Testis (tissue), 2 donors: ENCODE measurements at regions not wholly inside any gene's neighbourhood (a gene's known extent, or its start where the extent isn't known, plus 50 kb on each side); places are given as distances from the start of the nearest gene placed in this dataset.

Source experiments
- DNase-seq: peaks from one replicate; pipeline ENCODE4 v3.0.0-alpha.2; 2019
- H3K27ac ChIP-seq, 2 donors: fragments of 200-600 bp; sonication (generic); one replicate each; pipeline ENCODE4 v1.5.1; 2019
- H3K27me3 ChIP-seq: fragments of 200-600 bp; sonication (generic); one replicate; pipeline ENCODE4 v1.5.1; 2019
- H3K36me3 ChIP-seq: fragments of 200-600 bp; sonication (generic); one replicate; pipeline ENCODE4 v1.5.1; 2017; ENCODE audit warnings: low read depth; ENCODE audit errors: missing control alignments
- H3K4me1 ChIP-seq: fragments of 200-600 bp; sonication (generic); one replicate; pipeline ENCODE4 v1.5.1; 2019
- H3K4me3 ChIP-seq, 2 donors: fragments of 200-600 bp; sonication (generic); one replicate each; pipeline ENCODE4 v1.5.1; 2017 to 2019
- H3K9me3 ChIP-seq: fragments of 200-600 bp; sonication (generic); one replicate; pipeline ENCODE4 v1.5.1; 2017
- CTCF ChIP-seq, 3 experiments: fragments of 450-650 bp in 2 of 3; fragments of 200-600 bp in 1 of 3; sonication (generic) in 1 of 3; IDR thresholded peaks; one replicate each; pipeline ENCODE4 v1.5.1; 2016 to 2019; ENCODE audit warnings: antibody characterized with exemption in 3 of 3, mild to moderate bottlenecking in 2 of 3, moderate library complexity in 1 of 3
- POLR2A ChIP-seq: fragments of 450-650 bp; IDR thresholded peaks from one replicate; pipeline ENCODE4 v1.6.1; 2017; ENCODE audit warnings: antibody characterized with exemption, mild to moderate bottlenecking, moderate library complexity
- WGBS, 2 donors: methylation state at CpG; one replicate each; pipeline ENCODE4 v1.1.5; 2018; 5-methylcytosine and 5-hydroxymethylcytosine counted together
- intact Hi-C: fragments of 100-400 bp; cut with DNase I; formaldehyde crosslinking; loops from one replicate; pipeline ENCODE4 v1.15.1; 2023; ENCODE audit warnings: low total_unique reads

GRCh38 chr7:13682626-13683025, 306.8 kb downstream of the ETV1 start:
- no peak for DNase-seq
- no peak overlapping the region for H3K4me3 ChIP-seq
- H3K27me3 ChIP-seq: no peaks in the 10 kb centered on the region
- intact Hi-C loops: no loop called here
- 61 to 88% methylated on average over 1 of the region's 1 CpG for WGBS, 2 donors
- no peaks in the 10 kb centered on the region for H3K9me3 ChIP-seq
- H3K36me3 ChIP-seq: no peaks in the 10 kb centered on the region
- TF ChIP-seq POLR2A: no peak
- TF ChIP-seq CTCF (IDR thresholded peaks at IDR 0.05): no peak
- no peaks in the 10 kb centered on the region for H3K4me1 ChIP-seq
- H3K27ac ChIP-seq: no peak overlapping the region

GRCh38 chr7:13687500-13687899, 302.0 kb downstream of the ETV1 start:
- Histone ChIP-seq H3K4me3 (no peak overlapping the region), H3K9me3 (no peaks in the 10 kb centered on the region), H3K27me3 (no peaks in the 10 kb centered on the region), H3K36me3 (no peaks in the 10 kb centered on the region), H3K27ac (no peak overlapping the region), H3K4me1 (no peaks in the 10 kb centered on the region)
- DNase-seq: no peak
- intact Hi-C loops: no loop called here
- TF ChIP-seq POLR2A (no peak), CTCF (IDR thresholded peaks at IDR 0.05) (no peak)
- WGBS, 2 donors: 87 to 89% methylated on average over 1 of the region's 1 CpG

GRCh38 chr7:13692548-13692947, 296.9 kb downstream of the ETV1 start:
- TF ChIP-seq POLR2A (no peak), CTCF (IDR thresholded peaks at IDR 0.05) (no peak)
- no peaks in the 10 kb centered on the region for H3K4me1 ChIP-seq
- H3K9me3 ChIP-seq: no peaks in the 10 kb centered on the region
- intact Hi-C loops: no loop called here
- H3K27me3 ChIP-seq: no peaks in the 10 kb centered on the region
- no peak for DNase-seq
- H3K27ac ChIP-seq: no peak overlapping the region
- no peak overlapping the region for H3K4me3 ChIP-seq
- no peaks in the 10 kb centered on the region for H3K36me3 ChIP-seq
- WGBS, 2 donors: 77 to 83% methylated on average over 4 of the region's 4 CpGs

GRCh38 chr7:13702251-13702650, 287.2 kb downstream of the ETV1 start:
- intact Hi-C loops: no loop called here
- Histone ChIP-seq H3K4me1 (no peaks in the 10 kb centered on the region), H3K9me3 (no peaks in the 10 kb centered on the region), H3K27ac (no peak overlapping the region), H3K4me3 (no peak overlapping the region), H3K27me3 (no peaks in the 10 kb centered on the region), H3K36me3 (no peaks in the 10 kb centered on the region)
- DNase-seq: no peak
- 87 to 96% methylated on average over 2 of the region's 2 CpGs for WGBS, 2 donors
- TF ChIP-seq CTCF (IDR thresholded peaks at IDR 0.05) (no peak), POLR2A (no peak)

GRCh38 chr7:13708670-13709069, 280.8 kb downstream of the ETV1 start:
- Histone ChIP-seq H3K4me3 (no peak overlapping the region), H3K27me3 (no peaks in the 10 kb centered on the region), H3K36me3 (no peaks in the 10 kb centered on the region), H3K27ac (no peak overlapping the region), H3K4me1 (no peaks in the 10 kb centered on the region), H3K9me3 (no peaks in the 10 kb centered on the region)
- no peak for DNase-seq
- intact Hi-C loops: no loop called here
- TF ChIP-seq CTCF (IDR thresholded peaks at IDR 0.05) (no peak), POLR2A (no peak)
- WGBS, 2 donors: 70 to 78% methylated on average over 2 of the region's 2 CpGs
